ENCODE measurements at regions not wholly inside any gene's neighbourhood (a gene's known extent, or its start where the extent isn't known, plus 50 kb on each side); places are given as distances from the start of the nearest gene placed in this dataset.

- no peak for TF ChIP-seq SUZ12 (IDR thresholded peaks at IDR 0.05; ENCODE audit: extremely low read depth, insufficient read depth, insufficient read length)
- TF ChIP-seq ZNF274 (IDR thresholded peaks at IDR 0.05; ENCODE audit: low read depth, low read length) = no peak
Observed at GRCh38 chr6:167768471-167769215, 58.1 kb upstream of the AFDN start.

Measured in NT2/D1 (cell line).